ENCODE measurements at regions not wholly inside any gene's neighbourhood (a gene's known extent, or its start where the extent isn't known, plus 50 kb on each side); places are given as distances from the start of the nearest gene placed in this dataset.

DNA sequence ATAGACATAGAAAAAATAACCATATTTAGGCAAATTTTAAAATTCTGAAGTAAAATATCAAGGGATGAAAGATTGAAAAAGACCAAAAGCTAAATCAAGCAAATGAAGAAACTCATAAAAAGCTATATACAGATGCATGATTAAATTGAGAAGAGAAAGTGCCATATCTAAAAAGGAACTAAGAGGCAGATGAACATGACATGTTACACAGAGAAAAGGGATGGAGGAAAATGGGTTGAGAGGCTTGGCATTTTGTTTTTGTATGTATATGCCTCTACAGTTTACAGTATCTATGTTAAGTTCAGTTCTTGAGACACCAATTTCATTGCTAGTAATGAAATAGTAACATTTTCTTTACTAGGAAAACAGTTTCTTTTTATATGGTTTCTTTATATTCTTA, 1507.4 kb upstream of the SPRY2 start:
- H3K36me3 ChIP-seq = no peaks in the 10 kb centered on the region
- no peak for DNase-seq
- H3K27me3 ChIP-seq = no peaks in the 10 kb centered on the region
- H3K9me3 ChIP-seq = no peaks in the 10 kb centered on the region
- H3K4me3 ChIP-seq = no peak overlapping the region
- H3K4me1 ChIP-seq = no peaks in the 10 kb centered on the region
- ATAC-seq (ENCODE audit: low FRiP score in 2 of 2) = no peak
- TF ChIP-seq, protein P1, sequence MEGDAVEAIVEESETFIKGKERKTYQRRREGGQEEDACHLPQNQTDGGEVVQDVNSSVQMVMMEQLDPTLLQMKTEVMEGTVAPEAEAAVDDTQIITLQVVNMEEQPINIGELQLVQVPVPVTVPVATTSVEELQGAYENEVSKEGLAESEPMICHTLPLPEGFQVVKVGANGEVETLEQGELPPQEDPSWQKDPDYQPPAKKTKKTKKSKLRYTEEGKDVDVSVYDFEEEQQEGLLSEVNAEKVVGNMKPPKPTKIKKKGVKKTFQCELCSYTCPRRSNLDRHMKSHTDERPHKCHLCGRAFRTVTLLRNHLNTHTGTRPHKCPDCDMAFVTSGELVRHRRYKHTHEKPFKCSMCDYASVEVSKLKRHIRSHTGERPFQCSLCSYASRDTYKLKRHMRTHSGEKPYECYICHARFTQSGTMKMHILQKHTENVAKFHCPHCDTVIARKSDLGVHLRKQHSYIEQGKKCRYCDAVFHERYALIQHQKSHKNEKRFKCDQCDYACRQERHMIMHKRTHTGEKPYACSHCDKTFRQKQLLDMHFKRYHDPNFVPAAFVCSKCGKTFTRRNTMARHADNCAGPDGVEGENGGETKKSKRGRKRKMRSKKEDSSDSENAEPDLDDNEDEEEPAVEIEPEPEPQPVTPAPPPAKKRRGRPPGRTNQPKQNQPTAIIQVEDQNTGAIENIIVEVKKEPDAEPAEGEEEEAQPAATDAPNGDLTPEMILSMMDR (IDR thresholded peaks at IDR 0.05) = no peak
- no peak for TF ChIP-seq EP300 (IDR thresholded peaks at IDR 0.05)
- TF ChIP-seq POLR2AphosphoS5 (IDR thresholded peaks at IDR 0.05) = no peak
- no peak for TF ChIP-seq POLR2A (IDR thresholded peaks at IDR 0.05)
- H3K27ac ChIP-seq = no peak overlapping the region

DNA sequence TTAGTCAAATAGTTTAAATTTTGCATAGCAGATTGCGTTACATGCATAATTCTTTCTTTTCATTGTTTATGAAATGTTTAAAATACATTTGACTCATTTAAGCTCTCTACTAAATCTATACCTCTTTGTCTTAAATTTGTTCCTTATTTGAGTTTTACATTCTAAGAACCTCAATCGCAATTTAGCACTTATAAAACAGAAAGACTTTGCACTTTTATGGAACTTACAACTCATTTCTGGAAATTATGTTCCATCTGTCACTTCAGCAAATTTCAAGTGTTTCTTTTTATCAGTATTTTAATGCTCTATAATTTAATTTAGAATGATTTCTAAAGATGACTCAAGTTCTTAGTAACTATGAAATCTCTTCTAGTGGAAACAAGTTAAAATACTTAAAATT, 1505.8 kb upstream of the SPRY2 start:
- ATAC-seq (ENCODE audit: low FRiP score in 2 of 2) = no peak
- WGBS, 2 donors = 93% methylated on average over 2 of the region's 2 CpGs
- H3K4me1 ChIP-seq = no peaks in the 10 kb centered on the region
- H3K27ac ChIP-seq = no peak overlapping the region
- TF ChIP-seq POLR2AphosphoS5 (IDR thresholded peaks at IDR 0.05) (no peak), EP300 (IDR thresholded peaks at IDR 0.05) (no peak), POLR2A (IDR thresholded peaks at IDR 0.05) (no peak)
- TF ChIP-seq, protein P1 (IDR thresholded peaks at IDR 0.05) = no peak
- no peaks in the 10 kb centered on the region for H3K27me3 ChIP-seq
- H3K9me3 ChIP-seq = no peaks in the 10 kb centered on the region
- DNase-seq = no peak
- H3K4me3 ChIP-seq = no peak overlapping the region
- no peaks in the 10 kb centered on the region for H3K36me3 ChIP-seq

DNA sequence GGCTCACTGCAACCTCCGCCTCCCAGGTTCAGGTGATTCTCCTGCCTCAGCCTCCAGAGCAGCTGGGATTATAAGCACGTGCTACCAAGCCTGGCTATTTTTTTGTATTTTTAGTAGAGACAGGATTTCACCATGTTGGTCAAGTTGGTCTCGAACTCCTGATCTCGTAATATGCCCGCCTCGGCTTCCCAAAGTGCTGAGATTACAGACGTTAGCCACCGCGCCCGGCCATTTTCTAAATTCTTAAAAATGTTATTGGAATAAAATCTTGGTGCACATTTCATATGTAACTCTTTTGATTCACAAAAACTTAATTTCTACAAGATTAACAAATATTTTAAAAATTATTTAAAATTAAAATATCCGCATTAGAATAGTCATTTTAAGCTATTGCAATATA, 1480.3 kb upstream of the SPRY2 start:
- no peaks in the 10 kb centered on the region for H3K4me1 ChIP-seq
- ATAC-seq (ENCODE audit: low FRiP score in 2 of 2) (no peak), DNase-seq (no peak)
- no peaks in the 10 kb centered on the region for H3K36me3 ChIP-seq
- H3K9me3 ChIP-seq = no peaks in the 10 kb centered on the region
- H3K27me3 ChIP-seq = no peaks in the 10 kb centered on the region
- 92 to 93% methylated on average over 11 of the region's 11 CpGs for WGBS, 2 donors
- no peak overlapping the region for H3K4me3 ChIP-seq
- TF ChIP-seq, protein P1 (IDR thresholded peaks at IDR 0.05) = no peak
- no peak for TF ChIP-seq POLR2A (IDR thresholded peaks at IDR 0.05)
- no peak for TF ChIP-seq EP300 (IDR thresholded peaks at IDR 0.05)
- no peak for TF ChIP-seq POLR2AphosphoS5 (IDR thresholded peaks at IDR 0.05)
- no peak overlapping the region for H3K27ac ChIP-seq

DNA sequence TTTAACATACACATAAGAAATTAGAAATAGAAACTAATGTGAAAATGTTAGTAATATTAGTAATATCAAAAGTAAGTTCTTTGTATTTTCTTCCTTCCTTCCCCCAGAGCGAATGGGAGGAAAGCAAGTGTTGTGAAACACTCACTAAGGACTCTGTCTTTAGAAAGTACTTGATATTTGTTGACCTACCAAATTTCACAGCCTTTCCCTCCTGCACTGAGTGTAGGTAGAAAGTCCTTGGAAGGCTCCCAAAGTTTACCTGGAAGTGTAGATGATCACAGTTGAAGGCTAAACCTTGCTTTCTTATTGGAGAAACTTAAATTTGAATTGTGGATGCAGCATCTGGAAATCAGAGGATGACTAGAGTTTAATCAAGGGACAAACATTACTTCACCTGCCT, 1459.5 kb upstream of the SPRY2 start:
- WGBS, 2 donors = 50 to 58% methylated on average over 1 of the region's 1 CpG
- TF ChIP-seq POLR2A (IDR thresholded peaks at IDR 0.05) = no peak
- TF ChIP-seq POLR2AphosphoS5 (IDR thresholded peaks at IDR 0.05) = no peak
- TF ChIP-seq, protein P1 (IDR thresholded peaks at IDR 0.05) = no peak
- no peak for TF ChIP-seq EP300 (IDR thresholded peaks at IDR 0.05)
- peak in 1 of 2 donors; percentile 23 for DNase-seq
- no peaks in the 10 kb centered on the region for H3K27me3 ChIP-seq
- peak in 1 of 2 donors; percentile 57 for ATAC-seq (ENCODE audit: low FRiP score in 2 of 2)
- H3K27ac ChIP-seq = no peak overlapping the region
- no peaks in the 10 kb centered on the region for H3K4me1 ChIP-seq
- no peak overlapping the region for H3K4me3 ChIP-seq
- no peaks in the 10 kb centered on the region for H3K36me3 ChIP-seq
- H3K9me3 ChIP-seq = no peaks in the 10 kb centered on the region

DNA sequence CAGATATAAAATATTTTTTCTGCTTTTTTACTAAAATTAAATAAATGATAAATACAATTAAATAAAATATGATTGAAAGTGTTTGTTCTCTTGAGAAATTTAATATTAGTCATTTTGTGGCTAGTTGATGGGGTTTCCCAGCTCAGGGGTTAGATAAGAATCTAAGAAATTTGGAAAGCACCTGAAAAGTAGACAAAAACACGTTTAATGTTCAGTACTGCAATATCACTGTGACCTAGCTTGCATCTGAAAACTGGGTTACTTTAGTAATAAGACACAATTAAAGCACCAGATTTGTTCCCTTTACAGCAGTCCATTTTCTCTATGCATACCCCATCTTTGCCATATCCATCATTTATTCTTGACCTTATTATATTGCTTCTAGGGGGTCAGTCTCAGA, 1454.8 kb upstream of the SPRY2 start:
- DNase-seq (no peak), ATAC-seq (ENCODE audit: low FRiP score in 2 of 2) (no peak)
- WGBS, 2 donors = 39 to 52% methylated on average over 1 of the region's 1 CpG
- Histone ChIP-seq H3K4me1 (no peaks in the 10 kb centered on the region), H3K27ac (no peak overlapping the region), H3K36me3 (no peaks in the 10 kb centered on the region), H3K9me3 (no peaks in the 10 kb centered on the region), H3K4me3 (no peak overlapping the region), H3K27me3 (no peaks in the 10 kb centered on the region)
- TF ChIP-seq POLR2AphosphoS5 (IDR thresholded peaks at IDR 0.05) = no peak
- TF ChIP-seq, protein P1 (IDR thresholded peaks at IDR 0.05) = no peak
- TF ChIP-seq POLR2A (IDR thresholded peaks at IDR 0.05) = no peak
- TF ChIP-seq EP300 (IDR thresholded peaks at IDR 0.05) = no peak

All from upper lobe of left lung (tissue), 6 donors.